ENCODE measurements at regions not wholly inside any gene's neighbourhood (a gene's known extent, or its start where the extent isn't known, plus 50 kb on each side); places are given as distances from the start of the nearest gene placed in this dataset.

DNA sequence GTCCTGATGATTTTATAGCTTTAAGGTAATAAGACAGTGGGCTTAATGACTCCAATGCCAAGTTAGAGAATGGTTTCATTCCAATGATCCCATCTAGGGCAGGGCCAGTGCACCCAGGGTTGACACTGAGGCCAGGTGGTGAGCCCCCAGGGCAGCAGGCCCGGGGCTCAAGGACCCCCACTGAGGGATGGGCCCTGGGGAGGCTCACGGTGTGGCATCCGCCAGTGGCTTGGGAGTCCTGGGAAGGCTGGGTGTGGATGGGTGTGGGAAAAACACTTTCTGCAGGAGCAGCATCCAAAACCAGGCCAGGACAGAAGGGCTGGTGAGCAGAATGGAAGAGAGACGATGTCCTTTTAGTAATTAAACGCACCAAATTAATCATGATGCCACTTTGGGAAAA lies 626.3 kb downstream of the TBC1D22A start:
- DNase-seq (ENCODE audit: low read depth in 3 of 3): no peak

DNA sequence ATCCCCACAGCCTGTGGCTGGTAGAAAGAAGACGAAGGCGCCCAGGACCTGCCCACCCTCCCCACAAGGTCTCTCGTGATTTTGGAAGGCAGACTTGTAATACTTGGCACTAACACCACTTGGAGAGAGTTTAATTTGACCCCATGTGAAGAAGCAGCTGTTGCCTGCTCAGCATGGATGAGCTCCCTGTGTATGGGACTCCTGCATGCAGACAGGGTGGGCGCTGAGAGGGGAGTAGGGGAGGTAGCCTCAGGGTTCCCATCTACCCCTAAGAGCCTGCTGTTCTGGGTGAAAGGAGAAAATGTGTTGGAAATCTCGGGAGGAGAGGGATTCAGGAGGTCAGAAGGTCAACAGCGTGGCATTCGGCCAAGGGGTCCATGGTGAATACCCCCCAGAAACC lies 625.9 kb downstream of the TBC1D22A start:
- DNase-seq (ENCODE audit: low read depth in 3 of 3): no peak

DNA sequence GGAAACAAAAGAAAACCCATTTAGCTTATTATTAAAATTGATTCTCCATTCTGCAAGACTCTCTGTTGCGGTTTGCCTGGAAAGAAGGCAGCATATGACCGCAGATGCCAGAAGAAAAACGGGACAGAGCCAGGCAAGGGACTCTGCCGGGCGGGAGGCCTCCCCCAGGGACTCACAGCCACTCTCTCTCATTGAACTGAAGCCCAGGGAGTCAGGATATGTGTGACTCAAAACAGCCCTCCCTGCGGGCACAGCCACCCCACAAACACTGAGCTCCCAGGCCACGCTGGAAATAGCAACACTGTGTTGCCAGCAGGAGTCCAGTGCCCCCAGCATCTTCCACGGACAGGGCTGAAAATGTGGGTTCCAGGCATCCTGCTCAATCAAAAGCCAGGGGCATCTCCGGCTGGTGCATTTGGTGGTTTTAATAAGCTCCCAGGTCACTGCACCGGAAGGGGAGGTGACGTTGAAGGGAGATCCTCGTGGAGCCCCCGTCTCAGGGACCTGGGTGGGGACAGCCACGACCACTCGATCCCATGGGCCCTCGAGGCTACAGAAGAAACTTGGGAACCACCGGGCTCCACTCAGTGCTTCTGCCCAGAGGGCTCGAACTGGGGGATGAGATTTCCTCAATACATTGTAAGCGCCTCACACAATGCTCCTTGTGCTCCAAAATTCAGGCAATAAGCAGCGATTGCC lies 624.5 kb downstream of the TBC1D22A start:
- no peak for DNase-seq (ENCODE audit: low read depth in 3 of 3)

DNA sequence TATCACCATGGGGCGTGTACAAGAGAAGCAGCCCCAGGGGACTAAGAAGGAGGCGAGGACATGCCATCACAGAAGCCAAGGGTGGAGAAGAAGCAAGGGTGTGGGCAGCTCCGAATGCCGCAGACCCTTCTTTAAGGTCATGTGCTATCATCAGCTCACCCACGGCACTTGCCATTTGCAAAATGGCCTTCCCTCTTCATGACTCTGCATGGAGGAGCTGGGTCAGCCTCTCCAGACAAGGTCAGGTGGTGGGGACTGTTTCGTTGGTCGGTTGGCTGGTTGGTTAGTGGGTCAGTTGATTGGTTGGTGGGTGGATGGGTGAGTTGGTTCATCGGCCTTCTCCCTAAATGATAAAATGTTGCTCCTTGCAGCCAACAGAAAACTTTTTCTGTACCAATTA lies 622.5 kb downstream of the TBC1D22A start:
- no peak for DNase-seq (ENCODE audit: low read depth in 3 of 3)

DNA sequence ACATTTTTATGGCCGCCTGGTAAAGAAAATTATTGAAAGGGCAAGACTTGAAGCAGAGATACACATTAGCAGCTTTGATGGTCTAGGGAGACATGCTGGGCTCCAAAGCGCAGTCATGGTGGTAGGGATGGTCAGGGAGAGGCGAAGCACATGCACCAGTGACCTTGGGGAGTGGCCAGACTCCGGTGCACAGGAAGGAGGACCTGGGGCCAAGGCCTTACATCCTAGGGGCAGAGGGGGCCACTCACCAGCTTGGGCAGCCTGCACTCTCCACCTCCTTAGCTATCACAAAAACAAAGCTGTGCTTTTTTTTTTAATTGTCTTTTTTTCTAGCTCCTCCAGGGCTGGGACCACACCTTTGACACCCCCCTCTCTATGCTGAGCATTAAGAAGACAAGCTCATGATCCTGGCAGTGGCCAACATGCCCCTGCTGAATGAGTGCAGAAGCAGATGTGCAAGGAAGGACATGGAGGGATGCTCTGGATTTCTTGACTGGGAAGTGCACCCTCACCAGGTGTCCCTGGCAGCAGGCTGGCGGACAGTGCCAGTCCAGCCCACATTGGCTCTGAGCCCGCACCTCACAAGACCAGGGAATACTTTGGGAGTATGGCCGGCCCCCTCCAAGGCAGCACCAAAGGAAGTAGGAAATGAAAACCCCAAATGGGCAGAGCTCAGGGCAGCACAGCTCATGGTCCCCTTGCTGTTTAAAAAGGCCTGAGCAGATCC lies 619.9 kb downstream of the TBC1D22A start:
- no peak for DNase-seq (ENCODE audit: low read depth in 3 of 3)

DNA sequence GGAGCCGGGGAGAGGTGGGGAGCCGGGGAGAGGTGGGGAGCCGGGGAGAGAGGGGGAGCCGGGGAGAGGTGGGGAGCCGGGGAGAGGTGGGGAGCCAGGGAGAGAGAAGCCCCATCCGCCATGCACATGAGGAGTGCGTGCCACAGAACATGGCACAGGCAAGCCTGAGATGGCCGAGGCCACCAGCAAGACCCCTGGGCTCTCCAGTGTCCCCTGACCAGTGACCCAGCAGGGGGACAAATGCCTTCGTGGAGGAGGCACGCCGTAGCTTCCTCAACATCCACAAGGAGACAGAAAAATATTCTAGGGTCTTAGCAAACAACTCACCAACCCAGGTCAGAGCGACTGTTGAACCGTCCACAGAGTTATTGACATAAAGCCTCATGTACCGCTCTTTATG lies 618.8 kb downstream of the TBC1D22A start:
- DNase-seq (ENCODE audit: low read depth in 3 of 3): no peak

DNA sequence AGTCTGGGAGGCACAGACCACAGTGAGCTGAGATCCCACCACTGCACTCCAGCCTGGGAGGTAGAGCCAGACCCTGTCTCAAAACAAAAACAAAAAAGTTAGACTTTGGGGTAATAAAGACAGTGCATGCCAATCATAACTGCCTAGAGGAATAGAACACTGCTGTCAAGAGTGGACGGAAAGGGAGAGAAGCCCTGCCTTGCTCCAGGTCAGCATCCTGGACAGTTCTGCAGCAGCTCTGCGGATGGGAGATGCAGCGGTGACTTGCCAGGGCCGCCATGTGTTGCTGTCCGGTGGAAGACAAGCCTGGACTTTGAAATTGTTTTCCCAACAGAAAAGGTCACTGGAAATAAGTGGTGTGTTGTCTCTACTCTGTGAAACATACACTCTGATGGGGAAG lies 618.2 kb downstream of the TBC1D22A start:
- no peak for DNase-seq (ENCODE audit: low read depth in 3 of 3)

DNA sequence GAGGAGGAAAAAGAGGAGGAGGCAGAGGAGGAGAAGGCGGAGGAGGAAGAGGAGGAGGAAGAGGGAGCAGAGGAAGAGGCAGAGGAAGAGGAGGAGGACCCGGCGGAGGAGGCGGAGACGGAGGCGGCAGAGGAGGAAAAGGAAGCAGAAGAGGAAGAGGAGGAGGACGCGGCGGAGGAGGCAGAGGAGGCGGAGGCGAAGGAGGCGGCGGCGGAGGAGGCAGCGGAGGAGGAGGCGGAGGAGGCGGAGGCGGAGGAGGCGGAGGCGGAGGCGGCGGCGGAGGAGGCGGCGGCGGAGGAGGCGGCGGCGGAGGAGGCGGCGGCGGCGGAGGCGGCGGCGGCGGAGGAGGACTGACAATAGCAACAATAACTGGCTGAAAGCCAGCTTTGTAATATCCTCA lies 616.6 kb downstream of the TBC1D22A start:
- DNase-seq (ENCODE audit: low read depth in 3 of 3): no peak

DNA sequence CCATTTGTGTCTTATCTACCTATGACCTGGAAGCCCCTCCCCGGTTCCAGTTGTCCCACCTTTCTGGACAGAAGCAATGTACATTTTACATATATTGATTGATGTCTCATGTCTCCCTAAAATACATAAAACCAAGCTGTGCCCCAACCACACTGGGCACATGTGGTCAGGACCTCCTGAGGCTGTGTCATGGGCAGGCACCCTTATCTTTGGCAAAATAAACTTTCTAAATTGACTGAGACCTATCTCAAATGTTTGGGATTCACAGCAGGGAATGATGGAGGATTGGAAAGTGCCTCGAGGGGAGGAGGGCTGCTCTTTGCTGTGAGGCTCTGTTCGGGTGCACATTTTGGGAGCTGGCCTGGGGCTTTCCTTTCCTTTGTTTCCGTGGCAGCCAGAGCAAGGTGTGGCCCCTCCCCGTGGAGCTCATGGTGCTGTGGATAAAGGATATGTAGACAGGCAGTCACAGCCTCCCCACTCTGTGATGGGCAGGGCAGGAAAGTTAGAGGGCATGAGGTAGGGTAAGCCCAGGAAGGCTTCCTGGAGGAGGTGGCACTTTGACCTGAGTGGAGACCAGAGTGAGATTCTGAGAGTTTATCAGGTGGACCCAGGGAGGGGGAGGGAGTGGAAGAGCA lies 615.6 kb downstream of the TBC1D22A start:
- DNase-seq (ENCODE audit: low read depth in 3 of 3): no peak

DNA sequence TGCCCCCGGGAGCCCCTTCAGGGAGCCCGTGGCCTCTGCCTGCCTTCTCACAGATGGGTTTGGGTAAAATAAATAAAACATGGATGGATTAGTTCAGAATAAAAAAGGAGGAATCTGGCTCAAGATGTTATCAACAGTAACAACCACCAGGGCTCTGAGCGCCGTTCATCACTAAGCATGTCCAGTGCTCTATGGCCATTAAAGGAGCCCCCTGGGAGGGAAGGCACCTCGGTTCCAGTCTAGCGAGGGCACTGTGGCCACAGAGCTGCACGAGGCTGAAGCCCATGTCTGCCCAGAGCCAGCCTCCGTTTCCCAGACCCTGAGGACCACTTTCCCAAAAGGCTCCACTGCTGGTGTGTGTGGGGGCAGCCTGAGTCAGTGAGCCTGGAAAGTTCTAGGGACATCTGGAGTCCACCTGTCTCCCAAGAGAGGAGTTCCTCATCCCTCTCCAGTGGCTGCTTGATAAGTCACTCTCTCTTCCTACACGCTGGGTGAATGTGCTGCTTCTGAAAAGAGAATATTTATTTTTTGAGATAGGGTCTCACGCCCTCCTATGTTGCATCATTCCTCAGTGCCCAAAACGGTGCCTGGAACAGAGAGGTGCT lies 614.6 kb downstream of the TBC1D22A start:
- DNase-seq (ENCODE audit: low read depth in 3 of 3): no peak

DNA sequence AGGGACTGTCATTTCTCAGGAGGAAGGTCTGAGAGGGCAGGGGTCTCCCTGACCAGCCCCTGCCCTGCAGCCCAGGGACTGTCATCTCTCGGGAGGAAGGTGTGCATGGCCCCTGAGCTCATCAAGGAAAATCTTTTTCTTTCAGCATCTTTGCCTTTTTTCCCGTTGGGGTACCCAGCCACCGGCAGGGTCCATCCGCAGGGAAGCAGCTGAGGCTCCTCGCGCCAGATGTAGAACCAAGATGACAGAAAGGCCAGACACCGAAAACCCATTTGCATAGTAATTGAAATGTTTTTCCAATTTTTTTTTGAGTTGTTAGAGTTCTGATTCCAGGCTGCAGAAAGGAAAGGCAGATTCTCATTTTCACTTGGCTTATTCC lies 613.9 kb downstream of the TBC1D22A start:
- DNase-seq (ENCODE audit: low read depth in 3 of 3): no peak

DNA sequence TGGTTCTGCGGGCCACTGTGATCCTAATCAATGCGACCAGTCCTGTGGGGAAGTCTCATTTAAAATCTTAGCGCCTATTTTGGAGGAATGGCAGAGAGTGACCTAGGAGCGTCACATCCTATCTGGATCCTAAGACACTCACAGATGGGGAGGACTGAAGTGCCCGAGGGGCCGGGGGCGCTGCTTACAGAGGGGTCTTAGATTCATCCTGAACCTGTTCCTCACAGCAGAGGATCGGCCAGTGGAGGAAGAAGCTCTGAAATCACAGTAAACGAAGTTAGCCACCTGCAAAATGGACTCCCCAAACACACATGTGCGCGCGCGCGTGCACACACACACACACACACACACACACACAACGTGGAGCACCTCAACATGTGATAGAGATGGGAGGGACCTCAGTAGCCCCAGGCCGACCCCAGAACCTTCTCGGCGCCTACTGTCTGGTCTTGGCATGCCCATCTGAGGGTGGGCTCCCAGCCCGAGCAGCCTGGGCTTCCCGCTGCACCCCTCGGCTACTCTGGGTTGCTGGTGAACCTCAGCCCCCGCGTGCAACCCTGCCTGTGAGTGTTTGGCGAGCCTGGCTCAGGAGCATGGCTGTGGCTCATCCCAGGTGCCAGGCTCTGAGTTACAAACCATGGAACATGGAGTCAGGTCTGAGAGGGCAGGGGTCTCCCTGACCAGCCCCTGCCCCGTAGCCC lies 613.3 kb downstream of the TBC1D22A start:
- DNase-seq (ENCODE audit: low read depth in 3 of 3): no peak

DNA sequence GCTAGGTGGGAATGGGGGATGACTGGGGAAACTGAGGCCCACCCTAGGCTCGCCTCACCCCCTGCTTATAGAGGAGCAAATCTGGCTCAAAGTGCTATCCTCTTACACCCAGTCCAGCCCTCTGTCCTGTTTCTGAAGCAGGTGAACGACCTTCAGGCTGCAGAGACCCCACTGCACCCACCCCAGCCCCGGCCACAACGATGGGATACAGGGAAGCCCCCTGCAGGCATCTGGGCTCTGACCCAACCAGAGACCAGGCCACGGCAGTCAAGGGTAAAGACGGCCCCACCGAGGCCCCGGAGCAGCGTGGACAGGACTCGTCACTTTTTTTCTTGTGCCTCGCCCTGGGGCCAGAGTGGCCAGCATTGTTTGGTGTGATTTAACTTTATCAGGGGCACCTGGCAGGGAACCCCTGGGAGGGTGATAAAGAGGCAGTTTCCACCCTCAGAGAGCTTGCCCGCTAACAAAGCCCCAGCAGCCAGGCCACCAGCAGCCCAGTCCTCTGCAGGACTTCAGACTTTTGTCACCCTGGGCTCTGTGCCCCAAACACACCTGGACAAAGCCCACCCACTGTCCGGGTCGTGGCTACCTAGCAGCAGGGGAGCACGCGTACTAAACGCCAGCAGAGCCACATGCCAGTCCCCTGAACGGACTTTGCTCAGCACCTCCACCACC lies 612.6 kb downstream of the TBC1D22A start:
- DNase-seq (ENCODE audit: low read depth in 3 of 3): no peak

DNA sequence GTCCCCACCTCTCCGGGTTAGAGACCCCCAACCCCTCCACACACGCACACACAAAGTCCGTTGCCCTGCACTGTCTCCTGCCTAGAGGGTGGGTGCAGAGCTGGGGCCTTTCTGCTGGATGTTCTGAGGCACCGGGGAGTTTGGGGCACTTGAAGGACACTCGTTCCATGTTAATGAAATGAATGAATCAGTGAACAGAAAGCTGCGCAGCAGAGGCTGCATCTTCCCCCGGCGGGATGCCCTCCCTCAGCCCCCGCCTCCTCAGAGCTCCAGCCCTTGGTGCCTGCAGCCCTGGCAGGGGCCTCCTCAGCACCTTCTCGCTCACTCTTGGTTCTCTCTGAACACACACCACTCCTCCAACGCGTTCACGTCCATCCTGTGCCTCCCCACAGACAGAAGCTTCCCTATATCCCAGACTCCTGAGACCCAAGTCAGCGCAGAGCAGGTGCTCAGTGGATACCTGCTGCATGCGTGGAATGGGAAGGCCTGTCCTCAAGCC lies 611.9 kb downstream of the TBC1D22A start:
- DNase-seq (ENCODE audit: low read depth in 3 of 3): no peak

DNA sequence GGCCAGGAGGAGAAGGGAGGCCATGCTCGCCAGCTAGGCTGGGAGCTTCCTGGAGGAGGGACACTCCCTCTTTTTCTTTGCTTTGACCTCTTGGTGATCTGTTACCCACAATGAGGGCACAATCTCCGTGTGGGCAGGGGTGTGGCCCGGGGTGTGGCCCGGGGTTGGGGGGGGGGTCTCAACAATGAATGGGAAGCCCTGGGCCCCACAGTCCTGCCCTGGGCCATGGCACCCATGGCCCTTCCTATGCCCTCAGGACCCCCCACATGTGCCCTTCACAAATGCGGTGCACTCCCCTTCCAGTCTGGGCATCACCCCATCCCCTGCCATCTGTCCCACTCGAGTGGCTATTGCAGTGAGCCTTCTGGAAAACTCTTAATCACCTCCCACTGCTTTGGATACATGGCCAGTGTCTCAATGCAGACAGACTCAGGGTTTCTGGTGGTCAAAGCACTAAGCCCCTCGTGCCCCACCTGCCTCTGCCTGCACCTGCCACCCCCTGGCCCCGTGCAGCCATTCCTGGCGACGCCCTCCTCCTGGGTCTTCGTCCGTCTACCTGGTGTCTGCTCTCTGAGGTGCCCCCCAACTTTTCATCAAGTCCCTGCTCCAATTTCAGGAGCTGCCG lies 611.3 kb downstream of the TBC1D22A start:
- DNase-seq (ENCODE audit: low read depth in 3 of 3): no peak

DNA sequence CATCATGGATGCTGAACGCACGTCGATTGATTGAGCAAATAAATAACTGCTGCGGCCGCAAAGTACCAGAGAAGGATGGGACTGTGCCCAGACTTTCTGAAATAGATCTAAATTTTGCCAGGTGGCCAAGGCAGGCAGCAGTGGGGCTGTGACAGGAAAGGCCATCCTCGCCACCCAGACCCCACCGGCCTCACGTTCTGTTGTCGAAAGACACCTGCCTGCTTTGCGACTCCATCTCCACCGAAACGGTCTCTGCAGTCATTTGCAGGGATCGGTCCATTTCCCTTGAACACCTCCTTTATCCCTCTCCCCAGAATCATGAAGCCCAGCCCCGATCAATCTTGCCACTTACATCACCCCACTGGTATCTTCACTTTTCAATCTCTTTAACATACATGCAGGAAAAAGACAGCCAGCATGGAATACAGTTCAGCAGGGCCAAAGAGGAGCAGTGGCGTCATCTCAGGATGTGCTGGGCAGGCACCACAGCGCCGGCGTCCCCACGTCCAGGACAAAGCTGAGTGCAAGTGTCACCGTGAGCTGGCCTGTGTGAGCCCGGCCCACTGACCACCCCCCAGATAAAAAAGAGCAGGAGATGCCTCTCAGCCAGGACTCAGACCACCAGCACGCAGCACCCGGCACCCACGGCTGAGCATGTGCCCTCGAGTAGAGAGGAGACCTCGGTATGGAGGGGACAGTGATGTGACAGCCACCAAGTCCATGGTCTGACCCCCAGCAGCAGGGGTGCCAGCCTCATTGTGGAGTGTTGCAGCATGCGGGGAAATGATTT lies 610.3 kb downstream of the TBC1D22A start:
- DNase-seq (ENCODE audit: low read depth in 3 of 3): no peak

DNA sequence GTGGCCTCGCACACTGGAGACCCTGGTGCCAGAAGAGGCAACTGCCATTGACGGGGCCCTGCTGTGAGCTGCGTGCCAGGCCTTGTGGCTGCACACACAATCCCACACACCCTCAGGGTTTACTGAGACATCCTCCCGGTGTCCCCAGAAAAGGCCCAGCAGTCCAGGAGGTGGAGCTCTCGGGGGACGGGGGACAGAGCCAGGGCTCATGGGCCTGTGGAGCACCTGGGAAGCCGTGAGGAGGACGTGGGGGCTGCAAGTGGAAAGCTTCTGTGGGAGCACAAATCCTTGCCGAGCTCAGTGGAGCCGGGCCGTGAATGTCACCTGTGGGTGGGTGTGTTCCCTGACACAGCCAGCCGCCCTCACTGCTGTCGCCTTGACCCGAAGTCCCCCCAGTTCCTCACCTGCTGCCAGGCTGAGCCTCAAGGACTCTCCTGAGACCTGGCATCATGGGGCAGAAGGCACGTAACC lies 609.7 kb downstream of the TBC1D22A start:
- DNase-seq (ENCODE audit: low read depth in 3 of 3): no peak

DNA sequence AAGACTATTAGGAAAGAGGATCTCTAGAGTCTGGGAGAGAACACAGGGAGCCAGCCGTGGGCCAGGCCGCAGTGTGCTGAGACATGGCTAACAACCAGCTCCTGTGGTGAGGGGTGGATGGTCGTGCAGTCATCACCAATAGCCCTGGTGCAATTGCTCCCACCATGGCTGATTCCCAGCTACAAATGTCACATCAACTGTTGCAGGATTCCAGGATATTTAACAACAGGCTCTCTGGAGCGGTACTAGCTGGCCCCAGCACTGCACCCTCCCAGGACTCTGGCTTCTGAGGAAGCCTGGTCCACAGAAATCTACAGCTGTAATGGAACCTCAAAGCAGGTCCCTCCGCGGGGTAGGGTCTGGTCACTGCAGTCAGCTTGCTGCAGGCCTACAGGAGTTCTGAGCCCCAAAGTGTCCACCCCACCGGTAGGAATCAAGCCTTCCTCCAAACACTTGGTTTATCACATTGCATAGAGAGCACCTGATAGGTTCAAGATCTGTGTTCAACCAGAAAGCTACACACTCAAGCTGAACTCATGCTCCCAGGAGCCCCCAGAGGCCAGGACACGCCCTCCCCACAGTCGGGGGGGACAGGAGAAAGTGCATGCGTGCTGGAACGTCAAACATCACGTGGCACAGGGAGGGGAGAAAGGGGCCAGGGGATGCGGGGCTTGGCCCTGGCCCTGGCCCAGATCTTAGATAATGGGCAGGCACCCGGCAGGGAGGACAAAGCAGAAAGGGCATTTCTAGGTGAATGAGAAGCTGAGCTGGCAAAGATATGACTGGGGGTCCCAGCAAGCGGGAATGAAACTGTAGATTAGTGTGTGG lies 609.0 kb downstream of the TBC1D22A start:
- no peak for DNase-seq (ENCODE audit: low read depth in 3 of 3)
